ENCODE measurements at regions not wholly inside any gene's neighbourhood (a gene's known extent, or its start where the extent isn't known, plus 50 kb on each side); places are given as distances from the start of the nearest gene placed in this dataset.

GRCh38 chr7:42479816-42480633 lies 243.0 kb upstream of the GLI3 start:
- TF ChIP-seq CTCF (IDR thresholded peaks at IDR 0.05; ENCODE audit: insufficient read depth, low read depth, low read length): no peak
- no peak for TF ChIP-seq EZH2 (IDR thresholded peaks at IDR 0.05; ENCODE audit: insufficient read depth, low read length)

All from astrocyte (in vitro differentiated cells and primary cell).